GM18907 (cell line): ENCODE measurements at regions not wholly inside any gene's neighbourhood (a gene's known extent, or its start where the extent isn't known, plus 50 kb on each side); places are given as distances from the start of the nearest gene placed in this dataset.

Experiments
- ATAC-seq: cut with Tn5 transposase; IDR thresholded peaks from one replicate; pipeline ENCODE4 v1.9.1; 2021; ENCODE audit warnings: mild to moderate bottlenecking, moderate library complexity; ENCODE audit not compliant: unreplicated experiment

DNA sequence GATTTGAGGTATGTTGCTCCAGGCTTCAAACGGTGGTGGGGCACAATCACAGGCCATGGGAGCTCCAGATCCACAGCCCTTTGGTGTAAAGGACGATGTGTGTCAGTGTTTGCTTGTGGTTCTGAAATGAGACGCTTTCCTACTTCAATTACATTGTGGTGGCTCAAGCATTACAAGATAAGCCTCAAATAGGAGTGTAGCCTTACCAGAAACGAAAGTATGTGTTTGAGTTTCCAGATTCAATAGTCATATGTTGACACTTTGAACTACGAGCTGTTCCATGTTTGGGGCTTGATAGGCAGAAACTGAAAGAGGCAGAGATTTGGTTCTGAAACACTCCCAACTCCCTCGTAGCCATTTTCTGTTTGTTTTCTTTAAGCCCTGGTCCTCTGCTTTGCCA lies 187.1 kb downstream of the MYLK4 start:
- peak; percentile 68 for ATAC-seq

DNA sequence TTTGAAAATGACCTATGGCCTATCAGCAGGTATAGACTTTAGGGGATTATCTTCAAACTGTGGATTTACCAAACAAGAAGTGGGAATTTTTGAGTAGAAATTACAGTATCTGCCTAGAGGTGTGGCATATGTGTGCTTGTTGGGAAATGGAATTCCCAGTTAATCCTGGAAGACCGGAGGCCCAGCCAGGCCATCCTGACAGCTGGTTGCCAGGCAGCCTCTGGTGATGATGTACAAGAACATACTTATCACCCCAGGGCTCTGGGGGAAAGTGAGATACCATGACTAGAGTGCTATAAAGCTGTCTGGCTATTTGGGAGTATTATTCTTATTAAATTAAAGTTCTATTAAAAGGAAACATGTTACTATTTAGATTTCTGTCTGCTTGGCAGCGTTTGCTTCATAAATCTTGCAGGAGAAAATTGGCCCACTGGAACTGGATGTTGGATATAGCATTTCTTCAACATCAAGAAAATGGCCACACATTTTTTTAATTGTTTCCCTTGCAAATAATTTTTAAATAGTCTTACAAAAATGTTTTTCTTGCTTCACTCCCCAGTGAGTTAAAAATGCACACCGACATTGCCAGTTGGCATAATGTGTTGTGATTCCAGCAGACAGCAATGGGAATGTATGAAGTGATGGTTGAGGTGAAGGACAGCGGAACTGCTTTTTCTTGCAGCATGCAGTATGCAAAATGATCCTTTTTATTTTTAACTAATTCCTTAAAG lies 187.8 kb downstream of the MYLK4 start:
- no peak for ATAC-seq

DNA sequence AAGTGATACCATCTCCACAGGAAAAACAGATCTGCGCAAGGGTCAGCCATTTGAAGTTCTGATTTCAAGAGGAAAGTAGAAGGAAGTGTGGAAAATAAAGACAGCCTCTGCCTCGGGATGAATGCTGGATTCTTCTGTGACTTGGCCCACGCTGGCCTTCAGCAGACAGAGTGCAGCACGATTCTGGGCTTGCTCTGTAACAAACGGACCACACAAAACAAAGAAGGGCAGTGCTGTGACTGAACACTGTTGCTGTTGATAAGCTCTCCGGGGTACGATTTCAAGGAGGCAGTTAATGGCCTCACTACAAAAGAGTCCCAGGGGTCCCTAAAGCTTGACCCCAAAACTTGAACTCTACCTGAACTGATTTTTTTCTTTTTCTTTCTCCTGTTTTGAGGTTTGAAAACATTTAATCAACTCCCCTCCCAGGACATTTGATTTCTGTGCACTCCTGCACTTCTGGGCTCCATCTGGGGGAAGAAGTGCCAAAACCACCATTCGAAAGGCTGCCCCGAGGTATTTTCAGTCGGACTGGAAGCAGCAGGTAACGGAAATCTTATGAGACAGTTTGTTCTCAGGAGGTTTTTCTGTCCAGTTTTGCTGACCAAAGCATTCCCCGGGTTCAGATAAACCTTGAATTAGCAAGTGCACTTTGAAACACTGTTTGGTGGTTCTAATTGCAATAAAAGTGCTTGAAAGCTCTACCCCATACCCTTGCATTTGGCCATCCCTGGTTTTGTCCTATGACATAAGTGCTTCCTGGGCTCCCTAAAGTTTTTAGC lies 189.6 kb downstream of the MYLK4 start:
- ATAC-seq: no peak

DNA sequence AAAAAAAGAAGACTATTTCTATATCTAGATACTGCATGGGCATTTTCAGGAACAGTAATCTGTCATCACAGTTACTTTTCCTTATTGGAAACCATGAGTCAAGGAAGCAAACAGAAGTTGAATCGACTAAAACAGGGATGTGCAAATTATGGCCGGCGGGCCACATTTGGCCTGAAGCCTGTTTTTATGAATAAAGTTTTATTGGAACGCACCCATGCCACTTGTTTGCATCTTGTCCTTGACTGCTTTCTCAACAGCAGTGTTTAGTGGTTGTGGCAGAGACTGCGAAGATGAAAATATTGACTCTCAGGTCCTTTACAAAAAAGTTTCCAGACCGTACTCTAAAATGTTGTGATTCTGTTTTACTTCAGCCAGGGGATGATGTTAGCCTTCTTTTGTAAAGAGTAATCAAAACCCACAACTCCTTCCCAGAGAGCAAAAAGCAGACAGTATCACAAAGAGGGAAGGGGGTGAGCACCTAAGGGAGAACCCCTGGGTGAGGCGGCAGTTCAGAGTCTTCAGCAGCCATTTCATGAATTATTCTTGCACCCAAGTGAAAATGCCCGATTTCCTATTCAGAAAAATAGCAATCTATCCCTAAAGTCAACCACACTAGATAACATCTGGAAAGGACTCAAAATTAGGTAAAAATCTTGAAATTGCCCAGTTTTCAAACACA lies 190.4 kb downstream of the MYLK4 start:
- no peak for ATAC-seq

DNA sequence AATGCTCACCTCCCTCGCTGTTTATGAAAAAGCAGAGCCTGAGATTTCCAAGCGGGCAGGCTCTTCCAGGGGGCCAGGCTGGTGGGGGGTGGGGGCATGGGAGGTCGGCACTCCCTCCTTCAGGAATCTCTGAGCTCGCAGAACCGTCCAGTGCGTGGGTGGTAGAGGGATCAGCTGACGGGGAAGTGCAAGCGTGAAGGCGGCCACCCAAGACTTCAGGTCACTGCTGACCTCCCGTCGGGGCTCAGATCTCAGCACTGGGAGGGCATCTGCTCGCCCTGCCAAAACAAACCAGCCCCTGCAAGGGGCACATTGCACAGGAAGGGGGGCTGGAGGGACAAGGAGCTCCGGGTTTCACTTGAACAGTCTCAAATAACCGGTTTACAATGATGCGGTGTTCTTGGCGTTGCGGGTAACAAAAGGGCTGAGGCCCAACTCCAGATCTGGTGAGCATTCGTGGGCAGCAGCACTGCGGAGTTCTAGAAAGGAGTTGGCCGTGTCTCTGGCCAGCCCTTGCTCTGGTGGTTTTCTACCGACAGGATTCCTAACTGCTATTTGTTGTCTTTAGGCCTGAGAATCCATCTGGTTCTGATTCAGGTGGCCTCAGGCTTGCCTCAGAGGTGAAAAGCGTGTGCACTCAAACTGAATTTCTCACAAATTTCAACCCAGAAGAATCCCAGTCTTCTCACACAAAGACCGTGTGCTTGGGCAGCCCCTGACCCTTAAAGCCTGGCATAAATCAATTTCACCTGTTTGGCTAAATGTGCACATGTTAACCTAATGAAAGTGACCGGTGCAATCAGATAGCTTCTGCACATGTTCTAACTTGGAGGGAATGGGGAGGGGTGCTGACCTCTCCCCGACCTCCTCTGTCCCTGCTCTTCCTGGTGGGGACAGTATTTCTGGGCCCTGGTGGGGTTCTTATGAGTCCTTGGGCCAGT lies 191.6 kb downstream of the MYLK4 start:
- ATAC-seq: no peak

DNA sequence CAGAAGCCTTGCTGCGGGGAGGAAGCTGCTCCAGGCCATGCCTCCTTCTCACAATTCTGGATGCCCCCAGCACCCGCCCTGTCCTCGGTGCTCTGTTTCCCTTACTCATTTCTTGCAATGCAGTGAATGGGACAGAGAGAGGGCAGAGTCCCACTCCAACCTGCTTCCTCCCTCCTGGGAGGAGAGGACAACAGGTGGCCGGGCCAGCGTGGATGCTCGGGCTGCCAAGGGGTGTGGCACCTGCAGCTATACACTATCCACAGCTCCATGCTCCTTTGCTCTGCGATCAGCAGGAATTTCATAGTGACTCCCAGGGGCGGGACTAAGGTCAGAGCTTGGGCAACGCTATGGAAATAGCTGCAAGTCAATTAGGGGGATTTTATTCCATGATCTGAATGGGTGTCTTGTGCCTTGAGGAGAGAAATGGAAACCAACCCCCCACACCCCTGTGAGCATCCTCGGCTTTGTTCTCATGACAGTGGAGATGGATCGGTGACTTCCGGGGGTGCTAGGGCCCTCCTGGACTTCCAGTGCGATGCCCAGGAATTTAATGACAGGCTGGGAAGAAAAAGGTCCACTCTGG lies 192.5 kb downstream of the MYLK4 start:
- ATAC-seq: no peak

DNA sequence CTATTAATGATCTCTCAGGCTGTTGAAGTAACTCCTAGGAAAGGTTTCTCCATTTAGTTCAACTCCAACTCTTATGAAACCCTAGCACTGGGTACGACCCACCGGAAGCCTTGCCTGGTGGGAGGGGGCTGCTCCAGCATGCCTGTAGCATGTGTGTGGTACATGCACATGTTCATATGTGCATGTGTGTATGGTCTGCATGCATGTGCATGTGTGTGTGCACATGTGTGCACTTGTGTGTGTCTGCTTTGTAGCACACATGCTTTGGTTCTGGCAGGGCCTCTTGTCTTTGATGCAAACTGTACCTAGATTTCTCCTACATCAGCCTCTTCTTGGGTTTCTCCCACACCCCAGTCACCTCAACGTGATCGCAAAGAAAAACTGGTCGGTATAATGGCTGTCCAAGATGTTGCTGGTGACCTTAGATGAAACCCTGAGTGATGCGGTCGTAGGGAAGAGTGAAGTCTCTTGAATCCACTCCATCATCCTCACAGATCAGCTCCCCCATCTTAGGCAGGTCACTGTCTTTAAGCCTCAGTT lies 193.5 kb downstream of the MYLK4 start:
- ATAC-seq: no peak

DNA sequence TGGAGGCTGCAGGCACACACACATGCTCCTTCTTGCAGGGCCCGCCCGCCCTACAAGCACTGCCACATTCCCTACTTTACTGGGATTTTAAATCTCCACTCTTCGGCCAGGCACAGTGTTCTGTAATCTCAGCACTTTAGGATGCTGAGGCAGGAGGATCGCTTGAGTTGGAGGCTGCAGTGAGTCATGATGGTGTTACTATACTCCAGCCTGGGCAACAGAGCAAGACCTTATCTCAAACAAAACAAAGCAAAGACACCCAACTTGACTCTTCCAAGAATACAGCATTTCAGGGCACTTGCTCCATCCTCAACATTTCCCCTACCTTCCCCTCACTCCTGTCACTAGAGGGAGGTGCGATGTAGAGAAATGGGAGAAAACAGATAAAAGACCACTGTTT lies 194.0 kb downstream of the MYLK4 start:
- no peak for ATAC-seq

DNA sequence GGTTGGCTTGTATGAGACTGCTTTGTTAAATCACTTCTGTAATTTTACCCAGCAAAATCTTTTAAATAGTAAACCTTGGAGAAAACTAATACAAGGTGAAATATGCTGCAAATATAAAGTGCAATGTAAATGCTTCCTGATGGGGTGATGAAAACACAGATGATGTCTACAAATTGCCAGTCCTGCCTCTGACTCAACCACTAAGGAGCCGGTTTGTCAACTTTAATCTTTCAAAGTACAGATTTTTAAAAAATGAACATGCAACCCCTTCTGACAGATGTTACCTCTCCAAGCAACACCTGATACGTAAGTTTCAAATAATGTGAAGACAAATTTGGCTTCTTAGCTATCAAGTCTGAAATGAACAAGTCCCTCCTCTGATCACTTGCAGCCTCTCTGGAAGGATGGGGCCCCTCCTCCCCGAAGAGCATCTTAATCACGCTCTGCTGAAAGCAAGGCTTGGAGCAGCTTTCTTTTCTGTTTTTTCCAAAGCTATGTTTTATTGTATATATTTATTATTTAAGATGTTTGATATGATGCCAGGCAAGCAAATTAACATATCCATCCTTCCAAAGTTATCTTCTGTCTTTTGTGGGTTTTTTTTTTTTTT lies 196.0 kb downstream of the MYLK4 start:
- no peak for ATAC-seq

DNA sequence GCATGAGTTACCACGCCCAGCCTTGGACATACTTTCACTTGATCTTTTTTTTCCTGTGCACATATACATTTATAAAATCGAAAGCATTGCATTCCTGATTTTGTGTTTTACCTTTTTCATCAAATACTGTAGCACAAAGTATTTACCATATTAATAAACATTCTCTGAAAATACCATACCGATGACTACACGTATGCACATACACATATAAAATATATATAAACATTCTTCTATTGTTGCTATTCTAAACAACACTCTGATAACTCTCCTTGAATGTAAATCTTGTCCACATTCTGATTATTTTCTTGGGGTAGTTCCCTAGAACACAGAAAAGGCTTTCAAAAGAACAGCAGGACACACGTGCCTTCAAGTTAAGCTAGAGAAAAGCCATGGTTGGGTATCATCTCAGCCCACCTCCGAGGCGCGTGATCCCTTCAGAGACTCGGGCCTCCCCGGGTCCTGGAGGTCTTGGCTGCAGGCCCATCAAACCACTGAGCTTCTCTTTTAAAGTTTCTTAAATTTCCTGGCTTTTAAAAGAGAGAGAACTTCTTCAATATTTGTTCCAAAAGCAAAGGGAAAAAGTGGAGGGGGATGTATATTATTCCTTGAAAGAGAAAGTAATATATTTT lies 198.1 kb downstream of the MYLK4 start:
- no peak for ATAC-seq

DNA sequence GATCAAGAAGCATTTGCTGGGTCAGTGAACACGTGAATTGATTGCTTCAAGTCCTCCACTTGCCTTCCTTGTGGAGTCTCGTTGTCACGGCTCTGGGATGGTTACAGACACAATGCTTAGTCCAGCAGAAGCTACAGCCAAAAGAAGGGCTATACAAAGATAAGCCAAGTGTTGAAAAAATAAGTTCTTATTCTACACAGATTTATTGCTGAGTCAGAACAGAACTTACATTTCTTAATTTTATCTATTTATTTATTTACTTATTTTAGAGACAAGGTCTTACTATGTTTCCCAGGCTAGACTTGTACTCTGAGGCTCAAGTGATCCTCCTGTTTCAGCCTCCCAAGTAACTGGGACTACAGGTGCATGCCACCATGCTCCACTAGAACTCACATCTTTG lies 199.0 kb downstream of the MYLK4 start:
- ATAC-seq: no peak

DNA sequence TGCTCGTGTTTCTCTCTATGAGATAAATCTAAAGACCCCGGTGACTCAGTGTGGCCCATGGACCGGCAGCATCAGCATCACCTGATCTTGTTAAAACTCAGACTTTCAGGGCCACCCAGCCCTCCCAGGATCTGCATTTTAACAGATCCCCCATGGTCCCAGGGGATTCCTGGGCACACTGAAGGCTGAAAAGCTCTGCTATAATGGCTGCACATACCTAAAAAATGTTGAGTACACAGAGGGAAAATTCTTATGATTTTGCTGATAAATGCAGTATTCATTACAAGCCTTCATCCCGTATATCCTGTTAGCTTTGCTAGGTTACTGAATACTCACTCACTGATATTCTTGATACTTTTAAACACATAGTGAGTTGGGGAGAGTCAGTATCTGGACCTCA lies 200.5 kb downstream of the MYLK4 start:
- ATAC-seq: no peak

DNA sequence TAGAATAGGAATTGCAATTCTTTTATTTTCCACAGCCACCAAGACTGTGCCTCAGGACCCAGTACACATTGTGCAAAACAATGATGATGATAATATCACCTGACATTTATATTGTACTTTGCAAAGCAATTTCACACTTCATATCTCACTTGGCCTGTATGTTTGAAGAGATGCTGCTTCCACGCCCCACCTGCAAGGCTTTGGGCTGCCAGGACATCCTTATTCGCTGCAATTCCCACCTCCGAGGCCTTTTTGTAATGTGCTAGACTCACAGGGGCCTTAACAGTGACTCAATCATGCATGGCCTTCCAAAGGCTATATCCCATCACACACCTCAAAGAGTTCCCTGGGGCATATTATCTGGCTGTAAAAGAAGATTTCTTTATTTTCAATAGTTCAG lies 200.9 kb downstream of the MYLK4 start:
- ATAC-seq: no peak

DNA sequence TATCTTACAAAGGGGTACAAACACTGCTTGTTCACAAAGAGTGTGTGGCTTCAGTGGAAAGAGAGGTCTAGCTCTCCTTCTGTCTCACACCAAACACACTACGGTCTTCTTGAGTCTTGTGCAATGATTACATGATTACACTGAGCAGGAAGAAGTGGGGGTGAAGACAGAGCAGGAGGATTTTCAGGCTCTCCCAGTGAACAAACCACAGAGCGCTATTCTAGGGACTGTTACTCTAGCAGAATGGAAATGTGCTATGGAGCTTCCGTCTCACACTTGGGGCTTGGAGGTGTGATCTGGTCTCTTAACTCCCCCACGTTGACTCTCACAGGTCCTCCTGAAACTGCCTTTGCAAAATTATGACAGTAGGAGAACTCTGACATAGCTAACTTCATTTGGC lies 203.4 kb downstream of the MYLK4 start:
- no peak for ATAC-seq

DNA sequence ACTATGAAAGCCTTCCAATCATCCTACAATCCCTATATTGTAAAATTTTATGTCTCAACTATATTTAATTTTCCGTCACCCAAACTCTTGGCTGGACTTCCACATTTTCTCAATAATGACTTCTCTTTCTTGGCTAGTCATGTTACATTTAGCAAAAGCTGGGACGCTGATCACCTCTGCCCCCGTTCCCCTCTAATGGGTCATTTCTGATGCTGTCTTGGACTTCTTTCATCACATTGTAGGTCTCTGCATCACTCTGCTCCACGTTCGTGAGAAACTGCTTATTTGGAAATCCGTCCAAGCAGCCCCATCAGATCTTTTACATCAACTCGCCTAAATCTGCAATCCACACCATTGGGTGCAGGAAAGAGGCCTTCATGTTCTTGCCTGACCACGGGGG lies 203.8 kb downstream of the MYLK4 start:
- no peak for ATAC-seq

DNA sequence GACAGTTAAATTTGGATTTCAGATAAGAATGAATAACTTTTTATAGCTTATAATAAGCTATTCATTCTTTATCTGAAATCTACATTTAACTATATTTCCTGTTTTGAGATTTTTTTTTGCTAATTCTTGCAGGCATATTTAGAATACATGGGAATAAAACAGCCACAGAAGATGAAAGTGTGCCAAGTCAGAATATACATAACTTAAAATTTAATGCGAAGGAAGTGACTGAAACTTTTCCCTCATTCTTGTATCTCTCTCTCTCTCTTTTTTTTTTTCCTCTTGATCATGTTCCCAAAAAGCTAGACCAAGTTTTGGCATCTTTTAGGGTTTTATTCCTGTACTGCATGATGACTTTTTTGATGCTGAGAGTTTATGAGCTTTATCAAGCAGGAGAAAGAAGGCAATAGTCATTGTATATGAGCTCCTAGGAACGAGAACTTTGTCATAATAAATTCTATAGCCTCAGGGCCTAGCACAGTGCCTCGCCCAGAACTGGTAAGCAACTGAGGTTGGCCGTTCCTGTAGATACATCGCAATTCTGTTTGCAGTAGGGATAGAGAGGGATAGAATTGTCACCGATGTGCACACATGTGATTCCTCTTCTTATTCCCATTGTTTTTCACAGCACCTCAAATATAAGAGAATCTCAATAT lies 205.2 kb downstream of the MYLK4 start:
- ATAC-seq: no peak

DNA sequence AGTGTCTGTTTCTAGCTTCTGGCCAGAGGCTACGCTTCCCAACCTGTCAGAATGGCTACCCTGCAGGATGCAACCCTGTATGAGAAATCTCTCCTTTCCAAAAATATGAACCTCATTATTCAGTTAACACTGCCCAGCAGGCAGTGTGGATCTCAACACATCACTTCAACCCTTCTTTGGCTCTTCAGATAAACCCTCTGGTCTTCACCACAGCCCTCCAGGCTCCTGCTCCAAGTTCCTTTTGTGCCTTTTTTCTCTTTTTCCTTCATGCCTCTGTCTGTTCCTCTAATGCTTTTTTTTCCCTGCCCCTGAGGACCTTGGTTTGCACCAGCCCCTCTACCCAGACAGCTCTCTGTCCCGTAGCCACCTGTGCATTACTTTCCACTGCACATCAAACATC lies 207.4 kb downstream of the MYLK4 start:
- peak; percentile 4 for ATAC-seq

DNA sequence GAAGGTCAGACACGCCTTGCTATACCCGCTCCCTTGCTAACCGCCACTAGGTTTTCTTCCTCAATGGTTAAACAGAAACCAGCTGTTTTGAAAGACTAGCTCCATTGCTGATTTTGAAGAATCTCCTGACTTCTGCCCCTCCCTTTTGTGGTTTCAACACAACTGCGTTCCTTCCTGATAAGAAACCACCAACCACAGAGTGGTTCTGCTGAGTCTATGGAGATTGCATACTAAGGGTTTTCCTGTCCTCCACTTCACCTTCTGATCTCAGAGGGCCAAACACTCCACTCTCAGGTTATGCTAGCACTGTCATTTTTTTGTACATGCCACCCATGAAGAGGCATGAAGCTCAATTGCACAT lies 207.9 kb downstream of the MYLK4 start:
- peak; percentile 88 for ATAC-seq
